ENCODE measurements at regions not wholly inside any gene's neighbourhood (a gene's known extent, or its start where the extent isn't known, plus 50 kb on each side); places are given as distances from the start of the nearest gene placed in this dataset.

DNA sequence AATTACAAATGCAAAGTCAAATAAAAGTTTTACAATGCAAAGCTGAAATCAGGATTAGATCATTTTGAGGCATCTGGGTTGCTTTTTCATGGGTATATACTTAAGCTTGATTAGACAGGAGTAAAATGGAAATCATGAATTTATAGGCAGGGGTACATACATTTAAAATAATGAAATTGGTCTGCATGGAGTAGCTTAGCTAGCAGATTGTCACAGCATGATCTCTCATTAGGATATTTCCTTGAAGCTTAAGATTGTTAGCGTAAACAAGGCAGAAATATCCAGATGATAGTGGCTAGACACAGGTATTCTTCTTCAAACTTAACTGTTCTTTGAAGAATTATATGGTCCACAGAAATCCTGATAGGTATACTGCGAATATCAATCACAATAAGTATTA lies 1627.0 kb upstream of the PCDH20 start:
- no peaks in the 10 kb centered on the region for H3K36me3 ChIP-seq
- 53% methylated on average over 2 of the region's 2 CpGs for WGBS
- peaks cover 4% of the 10 kb centered on the region for H3K9me3 ChIP-seq
- TF ChIP-seq POLR2AphosphoS5 (IDR thresholded peaks at IDR 0.05) (no peak), EP300 (IDR thresholded peaks at IDR 0.05) (no peak), POLR2A (IDR thresholded peaks at IDR 0.05) (no peak)
- TF ChIP-seq, protein P1, sequence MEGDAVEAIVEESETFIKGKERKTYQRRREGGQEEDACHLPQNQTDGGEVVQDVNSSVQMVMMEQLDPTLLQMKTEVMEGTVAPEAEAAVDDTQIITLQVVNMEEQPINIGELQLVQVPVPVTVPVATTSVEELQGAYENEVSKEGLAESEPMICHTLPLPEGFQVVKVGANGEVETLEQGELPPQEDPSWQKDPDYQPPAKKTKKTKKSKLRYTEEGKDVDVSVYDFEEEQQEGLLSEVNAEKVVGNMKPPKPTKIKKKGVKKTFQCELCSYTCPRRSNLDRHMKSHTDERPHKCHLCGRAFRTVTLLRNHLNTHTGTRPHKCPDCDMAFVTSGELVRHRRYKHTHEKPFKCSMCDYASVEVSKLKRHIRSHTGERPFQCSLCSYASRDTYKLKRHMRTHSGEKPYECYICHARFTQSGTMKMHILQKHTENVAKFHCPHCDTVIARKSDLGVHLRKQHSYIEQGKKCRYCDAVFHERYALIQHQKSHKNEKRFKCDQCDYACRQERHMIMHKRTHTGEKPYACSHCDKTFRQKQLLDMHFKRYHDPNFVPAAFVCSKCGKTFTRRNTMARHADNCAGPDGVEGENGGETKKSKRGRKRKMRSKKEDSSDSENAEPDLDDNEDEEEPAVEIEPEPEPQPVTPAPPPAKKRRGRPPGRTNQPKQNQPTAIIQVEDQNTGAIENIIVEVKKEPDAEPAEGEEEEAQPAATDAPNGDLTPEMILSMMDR (IDR thresholded peaks at IDR 0.05) = no peak
- H3K27me3 ChIP-seq = no peaks in the 10 kb centered on the region
- DNase-seq (ENCODE audit: low spot score in 2 of 2) = no peak
- H3K4me3 ChIP-seq = no peak overlapping the region
- no peak overlapping the region for H3K27ac ChIP-seq
- no peaks in the 10 kb centered on the region for H3K4me1 ChIP-seq

DNA sequence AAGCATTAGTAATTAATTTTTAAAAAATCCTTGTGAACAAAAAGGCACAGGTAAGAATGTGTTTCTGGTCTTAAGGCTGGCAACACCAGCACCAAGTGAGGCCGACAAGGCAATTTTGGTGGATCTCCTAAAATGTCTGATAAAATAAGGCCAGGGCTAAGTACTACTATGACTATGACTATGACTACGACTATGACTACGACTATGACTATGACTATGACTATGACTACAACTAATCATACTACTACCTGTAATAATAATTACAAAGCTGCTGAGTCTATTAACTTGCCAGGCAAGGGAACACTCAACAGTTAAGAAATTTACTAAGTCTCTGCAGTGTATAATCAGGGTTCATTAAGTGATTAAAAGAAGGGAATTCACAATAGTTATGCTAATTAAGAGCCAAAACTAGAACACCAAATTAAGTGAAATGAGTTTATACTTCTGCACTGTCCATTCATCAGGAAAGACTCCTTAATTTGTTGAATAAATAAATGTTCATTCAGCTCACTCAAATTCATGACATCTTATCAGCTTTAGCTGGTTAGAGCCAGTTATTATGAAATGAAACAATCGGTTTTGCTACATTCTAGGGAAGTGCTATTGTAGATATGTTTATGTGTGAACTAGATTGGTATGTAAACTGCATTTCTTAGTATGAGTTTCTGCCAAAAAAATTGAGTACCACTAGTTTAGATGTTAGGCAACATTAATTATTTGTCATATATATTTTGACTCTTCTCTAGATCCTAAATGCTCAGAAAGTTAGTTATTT lies 1626.2 kb upstream of the PCDH20 start:
- Histone ChIP-seq H3K27me3 (no peaks in the 10 kb centered on the region), H3K4me3 (no peak overlapping the region), H3K36me3 (no peaks in the 10 kb centered on the region), H3K27ac (no peak overlapping the region), H3K9me3 (no peaks in the 10 kb centered on the region), H3K4me1 (no peaks in the 10 kb centered on the region)
- WGBS = 85% methylated on average over 4 of the region's 4 CpGs
- DNase-seq (ENCODE audit: low spot score in 2 of 2) = no peak
- TF ChIP-seq POLR2A (IDR thresholded peaks at IDR 0.05) (no peak), POLR2AphosphoS5 (IDR thresholded peaks at IDR 0.05) (no peak), EP300 (IDR thresholded peaks at IDR 0.05) (no peak)
- TF ChIP-seq, protein P1 (IDR thresholded peaks at IDR 0.05) = no peak

DNA sequence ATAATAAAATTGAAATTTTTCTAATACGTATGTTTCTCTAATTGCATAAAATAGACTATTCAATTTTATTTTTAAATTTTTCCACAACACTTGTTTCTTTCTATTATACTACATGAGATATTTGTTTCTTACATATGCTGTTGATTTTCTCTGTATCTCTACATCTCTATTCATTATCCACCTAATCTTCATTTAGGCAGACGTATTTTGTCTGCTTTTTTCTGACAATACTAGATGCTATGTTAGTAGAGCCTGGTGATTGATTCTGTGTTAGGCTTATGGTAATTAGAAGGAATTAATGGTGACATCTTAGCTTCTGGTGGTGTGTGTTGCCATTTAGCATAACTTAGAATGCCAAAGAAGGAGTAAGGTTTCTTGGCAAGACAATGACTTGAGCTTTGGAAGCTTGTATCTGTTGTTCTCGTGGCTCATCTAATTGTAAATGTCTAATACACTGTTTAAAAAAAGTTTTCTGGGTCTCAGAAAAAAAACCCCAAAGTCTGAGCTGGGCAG lies 1610.7 kb upstream of the PCDH20 start:
- H3K9me3 ChIP-seq = no peaks in the 10 kb centered on the region
- no peak for DNase-seq (ENCODE audit: low spot score in 2 of 2)
- H3K4me1 ChIP-seq = no peaks in the 10 kb centered on the region
- WGBS = 69% methylated on average over 3 of the region's 3 CpGs
- H3K27me3 ChIP-seq = no peaks in the 10 kb centered on the region
- TF ChIP-seq, protein P1 (IDR thresholded peaks at IDR 0.05) = no peak
- TF ChIP-seq POLR2AphosphoS5 (IDR thresholded peaks at IDR 0.05) (no peak), EP300 (IDR thresholded peaks at IDR 0.05) (no peak), POLR2A (IDR thresholded peaks at IDR 0.05) (no peak)
- no peaks in the 10 kb centered on the region for H3K36me3 ChIP-seq
- no peak overlapping the region for H3K4me3 ChIP-seq
- H3K27ac ChIP-seq = no peak overlapping the region

DNA sequence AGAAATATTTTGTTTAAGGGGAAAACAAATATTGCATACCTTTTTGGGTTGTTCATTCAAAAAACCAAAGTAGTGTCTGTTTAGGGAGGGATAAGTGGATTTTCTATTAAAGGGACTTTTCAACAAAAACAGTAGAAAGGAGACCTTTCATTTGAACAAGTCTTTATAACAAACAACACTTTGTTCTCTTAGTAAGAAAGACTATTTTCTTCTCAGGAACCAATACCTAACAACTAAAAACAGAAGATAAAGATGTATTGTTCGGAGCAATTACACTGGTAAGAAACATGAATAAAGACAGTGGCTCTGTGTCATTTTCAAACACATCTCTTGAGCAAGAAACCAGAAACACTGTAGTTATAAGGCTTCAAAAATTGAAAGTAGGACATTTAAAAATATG lies 1610.1 kb upstream of the PCDH20 start:
- H3K9me3 ChIP-seq = no peaks in the 10 kb centered on the region
- TF ChIP-seq POLR2AphosphoS5 (IDR thresholded peaks at IDR 0.05) = no peak
- TF ChIP-seq EP300 (IDR thresholded peaks at IDR 0.05) = no peak
- no peak for TF ChIP-seq POLR2A (IDR thresholded peaks at IDR 0.05)
- TF ChIP-seq, protein P1 (IDR thresholded peaks at IDR 0.05) = no peak
- no peaks in the 10 kb centered on the region for H3K4me1 ChIP-seq
- H3K27ac ChIP-seq = no peak overlapping the region
- WGBS = 83% methylated on average over 1 of the region's 1 CpG
- H3K27me3 ChIP-seq = no peaks in the 10 kb centered on the region
- H3K4me3 ChIP-seq = no peak overlapping the region
- no peak for DNase-seq (ENCODE audit: low spot score in 2 of 2)
- no peaks in the 10 kb centered on the region for H3K36me3 ChIP-seq

DNA sequence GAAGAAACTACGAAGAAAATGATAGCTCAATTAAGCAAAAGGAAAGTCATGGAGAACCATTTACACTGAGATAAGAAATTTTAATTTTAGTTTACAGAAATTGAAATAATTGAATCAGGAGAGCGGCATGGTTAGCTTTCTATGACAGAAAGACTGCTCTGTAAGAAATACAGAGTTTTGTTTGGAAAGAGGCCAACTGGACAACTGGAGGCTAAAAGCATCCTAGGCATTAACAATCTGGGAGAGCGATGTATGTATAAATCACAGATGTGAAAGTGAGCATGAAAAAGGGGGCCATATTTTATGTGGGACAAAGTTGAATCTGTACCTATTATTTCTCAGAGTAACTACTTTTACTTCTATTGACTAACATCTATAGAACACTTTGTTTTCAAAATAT lies 1608.8 kb upstream of the PCDH20 start:
- TF ChIP-seq, protein P1 (IDR thresholded peaks at IDR 0.05) = no peak
- no peak for TF ChIP-seq POLR2A (IDR thresholded peaks at IDR 0.05)
- TF ChIP-seq EP300 (IDR thresholded peaks at IDR 0.05) = no peak
- TF ChIP-seq POLR2AphosphoS5 (IDR thresholded peaks at IDR 0.05) = no peak
- 51% methylated on average over 3 of the region's 3 CpGs for WGBS
- no peaks in the 10 kb centered on the region for H3K9me3 ChIP-seq
- H3K4me3 ChIP-seq = no peak overlapping the region
- no peak for DNase-seq (ENCODE audit: low spot score in 2 of 2)
- no peaks in the 10 kb centered on the region for H3K4me1 ChIP-seq
- H3K27me3 ChIP-seq = no peaks in the 10 kb centered on the region
- no peak overlapping the region for H3K27ac ChIP-seq
- H3K36me3 ChIP-seq = no peaks in the 10 kb centered on the region

Data from suprapubic skin (tissue), 4 donors.